D721Med (cell line): ENCODE measurements at regions not wholly inside any gene's neighbourhood (a gene's known extent, or its start where the extent isn't known, plus 50 kb on each side); places are given as distances from the start of the nearest gene placed in this dataset.

Source experiments
- DNase-seq: peaks from one replicate; pipeline ENCODE4 v3.0.0; 2011; ENCODE audit warnings: low spot score; ENCODE audit not compliant: insufficient read length
- FAIRE-seq: peaks from 2 replicates; lab custom pipeline; 2011; peaks lifted over from hg19 to GRCh38; lab: Jason Lieb, UNC
- CTCF ChIP-seq: IDR thresholded peaks from 2 replicates; pipeline ENCODE4 v1.5.1; 2012; ENCODE audit warnings: mild to moderate bottlenecking, control low read depth; ENCODE audit not compliant: insufficient read depth; ENCODE audit errors: missing control alignments

GRCh38 chr11:21931436-21932101 lies 261.3 kb upstream of the ANO5 start:
- FAIRE-seq = no peak
- no peak for DNase-seq
- TF ChIP-seq CTCF = no peak

- DNase-seq = no peak
- peak; percentile 62 for TF ChIP-seq CTCF
- FAIRE-seq = no peak
These were observed 259.8 kb upstream of the ANO5 start for GRCh38 chr11:21933095-21933494.

GRCh38 chr11:21944577-21944976 lies 248.3 kb upstream of the ANO5 start:
- FAIRE-seq = no peak
- DNase-seq = no peak
- TF ChIP-seq CTCF = no peak

GRCh38 chr11:21948876-21949275 lies 244.0 kb upstream of the ANO5 start:
- DNase-seq = no peak
- no peak for TF ChIP-seq CTCF
- no peak for FAIRE-seq

- FAIRE-seq = no peak
- TF ChIP-seq CTCF = no peak
These were observed 243.0 kb upstream of the ANO5 start for GRCh38 chr11:21949763-21950413.

GRCh38 chr11:21963013-21963412 lies 229.9 kb upstream of the ANO5 start:
- DNase-seq (no peak), FAIRE-seq (no peak)
- TF ChIP-seq CTCF = no peak

More at GRCh38 chr11:21949763-21950413, 243.0 kb upstream of the ANO5 start:
- DNase-seq = no peak

GRCh38 chr11:21965221-21965620 lies 227.7 kb upstream of the ANO5 start:
- no peak for FAIRE-seq
- TF ChIP-seq CTCF = no peak

More at GRCh38 chr11:21965221-21965620, 227.7 kb upstream of the ANO5 start:
- no peak for DNase-seq
